HCT116 (cell line): ENCODE measurements at regions not wholly inside any gene's neighbourhood (a gene's known extent, or its start where the extent isn't known, plus 50 kb on each side); places are given as distances from the start of the nearest gene placed in this dataset.

ENCODE experiments used
- ATAC-seq: fragments of 200-7000 bp; cut with Tn5 transposase; 2 replicates; pipeline ENCODE4 v1.9.1; 2020; ENCODE audit warnings: mild to moderate bottlenecking, moderate library complexity
- BruUV-seq: library from RNA; stranded (reverse); fragments of 400-500 nt; replicated peaks from 2 replicates; lab custom pipeline; 2021; lab: Mats Ljungman, UMichigan
- CTCF ChIA-PET: fragments of 300-600 bp; sonication (Branson Sonifier 250); formaldehyde crosslinking; loops from one replicate; lab custom pipeline; 2021; ENCODE audit warnings: antibody characterized with exemption; lab: Charles Lee
- POLR2A ChIA-PET: fragments of 300-600, 350-600 bp; sonication (Branson Sonifier 250); formaldehyde crosslinking; loops from one replicate; lab custom pipeline; 2021; ENCODE audit warnings: antibody characterized with exemption; lab: Charles Lee
- RAD21 ChIA-PET, 2 experiments: fragments of 300-600 bp; sonication (Branson Sonifier 250); formaldehyde crosslinking; loops; one replicate each; lab custom pipeline; 2023; ENCODE audit warnings: low total read pairs in 2 of 2; ENCODE audit not compliant: uncharacterized antibody in 2 of 2, unreplicated experiment in 2 of 2, low non-redundant PET in 1 of 2; lab: Charles Lee
- DNase-seq: peaks from one replicate; pipeline ENCODE4 v3.0.0-alpha.2; 2010; ENCODE audit warnings: low read depth, low spot score
- H2AFZ ChIP-seq: fragments of 200-600 bp; shearing (Covaris generic), sonication (generic); 2 replicates; pipeline ENCODE4 v1.6.1; 2017; ENCODE audit warnings: low read depth, mixed run types, mixed read lengths, antibody characterized with exemption, low read length; ENCODE audit not compliant: poor library complexity, severe bottlenecking
- H3K27ac ChIP-seq: 2 replicates; pipeline ENCODE4 v1.5.1; 2012; ENCODE audit warnings: low read depth, low read length
- H3K27me3 ChIP-seq: fragments of 200-600 bp; sonication (generic); 2 replicates; pipeline ENCODE4 v1.6.1; 2016; ENCODE audit warnings: mixed run types, low read length, mixed read lengths; ENCODE audit not compliant: insufficient read depth
- H3K36me3 ChIP-seq, 2 experiments: fragments of 200-500 bp in 1 of 2; fragments of 200-600 bp in 1 of 2; sonication (Bioruptor generic) in 1 of 2; sonication (generic) in 1 of 2; 2 replicates each; pipeline versions ENCODE4 v1.5.1 to v1.6.1; 2014 to 2016; ENCODE audit warnings: low read length in 2 of 2, inconsistent platforms in 1 of 2, mixed read lengths in 1 of 2, mixed run types in 1 of 2; ENCODE audit not compliant: insufficient read depth in 2 of 2, control insufficient read depth in 1 of 2
- H3K4me1 ChIP-seq, 2 experiments: fragments of 200-600 bp in 1 of 2; sonication (generic) in 1 of 2; 2 replicates each; pipeline versions ENCODE4 v1.5.1 to v1.6.1; 2012 to 2017; ENCODE audit warnings: low read length in 2 of 2, inconsistent platforms in 1 of 2, mild to moderate bottlenecking in 1 of 2, mixed read lengths in 1 of 2, mixed run types in 1 of 2, moderate library complexity in 1 of 2; ENCODE audit not compliant: insufficient read depth in 2 of 2, control insufficient read depth in 1 of 2
- H3K4me2 ChIP-seq: fragments of 200-600 bp; sonication (generic); 2 replicates; pipeline ENCODE4 v1.6.1; 2017; ENCODE audit warnings: mixed run types, low read length, mixed read lengths
- H3K4me3 ChIP-seq, 2 experiments: fragments of 200-600 bp in 1 of 2; sonication (generic) in 1 of 2; replicated peaks in 1 of 2; 2 replicates each; pipeline ENCODE4 v1.5.1; 2011 to 2016; ENCODE audit warnings: low read length in 2 of 2, control low read depth in 1 of 2, low read depth in 1 of 2, mild to moderate bottlenecking in 1 of 2, mixed read lengths in 1 of 2, mixed run types in 1 of 2
- H3K79me2 ChIP-seq: fragments of 200-600 bp; sonication (generic); 2 replicates; pipeline ENCODE4 v1.6.1; 2017; ENCODE audit warnings: mild to moderate bottlenecking, mixed run types, low read length, moderate library complexity, mixed read lengths; ENCODE audit not compliant: insufficient read depth
- H3K9ac ChIP-seq: fragments of 200-600 bp; sonication (generic); 2 replicates; pipeline ENCODE4 v1.6.1; 2016; ENCODE audit warnings: low read length, mixed read lengths
- H3K9me2 ChIP-seq: fragments of 200-600 bp; sonication (generic), shearing (Covaris generic); 2 replicates; pipeline ENCODE4 v1.6.1; 2017; ENCODE audit warnings: mixed run types, mild to moderate bottlenecking, moderate library complexity; ENCODE audit not compliant: insufficient read depth
- H3K9me3 ChIP-seq, 2 experiments: fragments of 200-500 bp in 1 of 2; fragments of 200-600 bp in 1 of 2; sonication (Bioruptor generic) in 1 of 2; sonication (generic) in 1 of 2; 2 replicates each; pipeline ENCODE4 v1.6.1; 2014 to 2017; ENCODE audit warnings: low read length in 2 of 2, mixed read lengths in 2 of 2, inconsistent platforms in 1 of 2, low read depth in 1 of 2, mild to moderate bottlenecking in 1 of 2, mixed run types in 1 of 2, moderate library complexity in 1 of 2; ENCODE audit not compliant: control insufficient read depth in 1 of 2, insufficient read depth in 1 of 2
- H4K20me1 ChIP-seq: fragments of 200-600 bp; sonication (generic), shearing (Covaris generic); 2 replicates; pipeline ENCODE4 v1.6.1; 2017; ENCODE audit warnings: mixed run types, mild to moderate bottlenecking, moderate library complexity; ENCODE audit not compliant: insufficient read depth
- ATF3 ChIP-seq: IDR thresholded peaks from 2 replicates; pipeline ENCODE4 v1.6.1; 2012
- CBX3 ChIP-seq: IDR thresholded peaks from 2 replicates; pipeline ENCODE4 v1.6.1; 2012; ENCODE audit warnings: low read depth
- CEBPB ChIP-seq: IDR thresholded peaks from 2 replicates; pipeline ENCODE4 v1.6.1; 2012; ENCODE audit warnings: low read depth
- EGR1 ChIP-seq: IDR thresholded peaks from 2 replicates; pipeline ENCODE4 v1.6.1; 2012; ENCODE audit warnings: low read depth
- ELF1 ChIP-seq: IDR thresholded peaks from 2 replicates; pipeline ENCODE4 v1.6.1; 2012; ENCODE audit warnings: low read depth, borderline replicate concordance
- EZH2 ChIP-seq: fragments of 200-600 bp; sonication (generic); IDR thresholded peaks from 2 replicates; pipeline ENCODE4 v1.6.1; 2017; ENCODE audit warnings: antibody characterized with exemption, mixed run types
- FOSL1 ChIP-seq: IDR thresholded peaks from 2 replicates; pipeline ENCODE4 v1.6.1; 2012; ENCODE audit warnings: low read depth
- POLR2A ChIP-seq: IDR thresholded peaks from 2 replicates; pipeline ENCODE4 v1.7.0; 2011; ENCODE audit warnings: borderline replicate concordance; ENCODE audit not compliant: insufficient read depth, insufficient read length; ENCODE audit errors: extremely low read depth
- SIN3A ChIP-seq: IDR thresholded peaks from 2 replicates; pipeline ENCODE4 v1.6.1; 2012; ENCODE audit warnings: low read depth
- SP1 ChIP-seq: IDR thresholded peaks from 2 replicates; pipeline ENCODE4 v1.6.1; 2012; ENCODE audit warnings: low read depth
- SRF ChIP-seq: IDR thresholded peaks from 2 replicates; pipeline ENCODE4 v1.6.1; 2012; ENCODE audit warnings: low read depth
- TCF7L2 ChIP-seq: IDR thresholded peaks from 2 replicates; pipeline ENCODE4 v1.7.0; 2011; ENCODE audit warnings: borderline replicate concordance, inconsistent platforms; ENCODE audit not compliant: insufficient read depth, insufficient read length; ENCODE audit errors: extremely low read depth
- ZFX ChIP-seq: fragments of 450-650 bp; IDR thresholded peaks from 2 replicates; pipeline ENCODE4 v1.6.1; 2017
- intact Hi-C: fragments of 100-400 bp; cut with micrococcal nuclease; formaldehyde crosslinking; loops from 2 replicates; pipeline ENCODE4 v1.10.0; 2022
- TF ChIP-seq, protein P1 (sequence below), 3 experiments: fragments of 200-600 bp in 1 of 3; sonication (generic) in 1 of 3; IDR thresholded peaks in 2 of 3; conservative IDR thresholded peaks in 1 of 3; 2 replicates each; pipeline ENCODE4 v1.5.1; 2012 to 2017; ENCODE audit warnings: low read depth in 2 of 3, low read length in 2 of 3, antibody characterized with exemption in 1 of 3, borderline replicate concordance in 1 of 3, control low read depth in 1 of 3, mild to moderate bottlenecking in 1 of 3, mixed read lengths in 1 of 3, mixed run types in 1 of 3, moderate library complexity in 1 of 3; ENCODE audit not compliant: insufficient read depth in 1 of 3
- TF ChIP-seq, protein P2 (sequence below): IDR thresholded peaks from 2 replicates; pipeline ENCODE4 v1.6.1; 2012; ENCODE audit warnings: low read depth
- TF ChIP-seq, protein P3 (sequence below): IDR thresholded peaks from 2 replicates; pipeline ENCODE4 v1.6.1; 2012

DNA sequence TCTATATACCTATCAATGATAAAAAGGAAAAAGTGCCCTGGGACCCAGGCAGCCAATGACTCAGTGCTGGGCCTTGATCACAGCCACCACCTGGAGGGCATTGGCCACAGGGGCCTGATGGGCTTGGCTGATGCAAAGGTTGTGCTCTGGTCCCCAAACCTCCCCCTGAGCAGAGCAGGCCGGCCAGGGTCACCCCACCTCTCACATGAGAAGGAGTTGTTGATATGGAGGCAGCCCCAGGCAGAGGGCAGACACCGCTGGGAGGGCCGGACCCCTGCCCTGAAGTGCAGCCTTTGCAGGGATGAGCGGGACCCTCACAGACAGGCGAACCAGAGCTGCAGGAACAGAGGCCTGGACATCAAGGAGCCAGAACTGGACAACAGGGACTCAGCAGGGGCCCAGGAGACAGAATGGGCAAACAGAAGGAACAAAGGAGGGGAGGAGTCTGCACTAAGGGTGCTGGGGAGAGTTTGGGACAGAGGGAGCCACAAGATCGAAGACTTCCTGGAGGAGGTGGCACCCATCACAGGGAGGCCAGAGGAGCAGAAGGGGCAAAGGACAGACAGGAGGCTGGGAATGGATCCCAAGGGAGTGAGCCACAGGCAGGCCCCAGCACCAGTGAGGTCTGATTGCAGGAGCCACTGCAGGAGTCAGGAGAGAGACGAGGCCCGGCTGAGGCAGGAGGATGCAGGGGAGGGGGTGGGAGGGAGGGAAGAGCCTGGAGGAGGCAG is 105.0 kb downstream of the TNFAIP2 start:
- intact Hi-C loops, result no loop called here
- Histone ChIP-seq H3K27ac (no peak overlapping the region), H3K4me1 (peaks cover 11 to 13% of the 10 kb centered on the region in 2 experiments; a peak in 3 of 4 replicates), H3K79me2 (no peaks in the 10 kb centered on the region), H4K20me1 (no peaks in the 10 kb centered on the region), H3K4me2 (no peak overlapping the region), H3K9ac (no peak overlapping the region), H3K4me3 (no peak overlapping the region), H3K9me2 (no peaks in the 10 kb centered on the region), H3K36me3 (no peaks in the 10 kb centered on the region), H3K9me3 (no peaks in the 10 kb centered on the region), H3K27me3 (no peaks in the 10 kb centered on the region), H2AFZ (no peak overlapping the region)
- TF ChIP-seq ELF1, result no peak
- TF ChIP-seq TCF7L2, result no peak
- no peak for TF ChIP-seq CBX3
- no peak for TF ChIP-seq POLR2A
- TF ChIP-seq, protein P1, sequence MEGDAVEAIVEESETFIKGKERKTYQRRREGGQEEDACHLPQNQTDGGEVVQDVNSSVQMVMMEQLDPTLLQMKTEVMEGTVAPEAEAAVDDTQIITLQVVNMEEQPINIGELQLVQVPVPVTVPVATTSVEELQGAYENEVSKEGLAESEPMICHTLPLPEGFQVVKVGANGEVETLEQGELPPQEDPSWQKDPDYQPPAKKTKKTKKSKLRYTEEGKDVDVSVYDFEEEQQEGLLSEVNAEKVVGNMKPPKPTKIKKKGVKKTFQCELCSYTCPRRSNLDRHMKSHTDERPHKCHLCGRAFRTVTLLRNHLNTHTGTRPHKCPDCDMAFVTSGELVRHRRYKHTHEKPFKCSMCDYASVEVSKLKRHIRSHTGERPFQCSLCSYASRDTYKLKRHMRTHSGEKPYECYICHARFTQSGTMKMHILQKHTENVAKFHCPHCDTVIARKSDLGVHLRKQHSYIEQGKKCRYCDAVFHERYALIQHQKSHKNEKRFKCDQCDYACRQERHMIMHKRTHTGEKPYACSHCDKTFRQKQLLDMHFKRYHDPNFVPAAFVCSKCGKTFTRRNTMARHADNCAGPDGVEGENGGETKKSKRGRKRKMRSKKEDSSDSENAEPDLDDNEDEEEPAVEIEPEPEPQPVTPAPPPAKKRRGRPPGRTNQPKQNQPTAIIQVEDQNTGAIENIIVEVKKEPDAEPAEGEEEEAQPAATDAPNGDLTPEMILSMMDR (IDR thresholded peaks at IDR 0.05 in 2 of 3, conservative IDR thresholded peaks at IDR 0.05 in 1 of 3; ENCODE audit: borderline replicate concordance in 1 of 3, insufficient read depth in 1 of 3, low read depth in 2 of 3, low read length in 2 of 3), result no peak
- no peak for TF ChIP-seq FOSL1
- ChIA-PET POLR2A (no interaction called here), CTCF (no interaction called here), RAD21 (no interaction called here)
- ATAC-seq (no peak), DNase-seq (no peak)
- no TSS peak for BruUV-seq

GRCh38 chr14:103228866-103229265 is 105.2 kb upstream of the EIF5 start:
- no peak overlapping the region for H2AFZ ChIP-seq
- H3K79me2 ChIP-seq, result no peaks in the 10 kb centered on the region
- DNase-seq, result no peak
- no TSS peak for BruUV-seq
- H3K4me2 ChIP-seq, result no peak overlapping the region
- ChIA-PET POLR2A (no interaction called here), CTCF (no interaction called here), RAD21 (no interaction called here)
- H3K4me1 ChIP-seq, result peaks cover 11 to 13% of the 10 kb centered on the region in 2 experiments; a peak in 3 of 4 replicates
- no peaks in the 10 kb centered on the region for H3K36me3 ChIP-seq
- H3K9me3 ChIP-seq, result no peaks in the 10 kb centered on the region
- no peak overlapping the region for H3K4me3 ChIP-seq
- H3K27me3 ChIP-seq, result no peaks in the 10 kb centered on the region
- H3K9ac ChIP-seq, result no peak overlapping the region
- H3K9me2 ChIP-seq, result no peaks in the 10 kb centered on the region
- intact Hi-C loops, result no loop called here
- ATAC-seq, result no peak
- H4K20me1 ChIP-seq, result no peaks in the 10 kb centered on the region
- no peak overlapping the region for H3K27ac ChIP-seq
- TF ChIP-seq, protein P2, sequence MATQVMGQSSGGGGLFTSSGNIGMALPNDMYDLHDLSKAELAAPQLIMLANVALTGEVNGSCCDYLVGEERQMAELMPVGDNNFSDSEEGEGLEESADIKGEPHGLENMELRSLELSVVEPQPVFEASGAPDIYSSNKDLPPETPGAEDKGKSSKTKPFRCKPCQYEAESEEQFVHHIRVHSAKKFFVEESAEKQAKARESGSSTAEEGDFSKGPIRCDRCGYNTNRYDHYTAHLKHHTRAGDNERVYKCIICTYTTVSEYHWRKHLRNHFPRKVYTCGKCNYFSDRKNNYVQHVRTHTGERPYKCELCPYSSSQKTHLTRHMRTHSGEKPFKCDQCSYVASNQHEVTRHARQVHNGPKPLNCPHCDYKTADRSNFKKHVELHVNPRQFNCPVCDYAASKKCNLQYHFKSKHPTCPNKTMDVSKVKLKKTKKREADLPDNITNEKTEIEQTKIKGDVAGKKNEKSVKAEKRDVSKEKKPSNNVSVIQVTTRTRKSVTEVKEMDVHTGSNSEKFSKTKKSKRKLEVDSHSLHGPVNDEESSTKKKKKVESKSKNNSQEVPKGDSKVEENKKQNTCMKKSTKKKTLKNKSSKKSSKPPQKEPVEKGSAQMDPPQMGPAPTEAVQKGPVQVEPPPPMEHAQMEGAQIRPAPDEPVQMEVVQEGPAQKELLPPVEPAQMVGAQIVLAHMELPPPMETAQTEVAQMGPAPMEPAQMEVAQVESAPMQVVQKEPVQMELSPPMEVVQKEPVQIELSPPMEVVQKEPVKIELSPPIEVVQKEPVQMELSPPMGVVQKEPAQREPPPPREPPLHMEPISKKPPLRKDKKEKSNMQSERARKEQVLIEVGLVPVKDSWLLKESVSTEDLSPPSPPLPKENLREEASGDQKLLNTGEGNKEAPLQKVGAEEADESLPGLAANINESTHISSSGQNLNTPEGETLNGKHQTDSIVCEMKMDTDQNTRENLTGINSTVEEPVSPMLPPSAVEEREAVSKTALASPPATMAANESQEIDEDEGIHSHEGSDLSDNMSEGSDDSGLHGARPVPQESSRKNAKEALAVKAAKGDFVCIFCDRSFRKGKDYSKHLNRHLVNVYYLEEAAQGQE, result no peak
- TF ChIP-seq POLR2A (no peak), ATF3 (no peak), SP1 (no peak), CEBPB (no peak), ELF1 (no peak), SRF (no peak), SIN3A (no peak), EZH2 (no peak), EGR1 (no peak), ZFX (no peak)
- TF ChIP-seq, protein P3, sequence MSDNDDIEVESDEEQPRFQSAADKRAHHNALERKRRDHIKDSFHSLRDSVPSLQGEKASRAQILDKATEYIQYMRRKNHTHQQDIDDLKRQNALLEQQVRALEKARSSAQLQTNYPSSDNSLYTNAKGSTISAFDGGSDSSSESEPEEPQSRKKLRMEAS, result no peak
